WERI-Rb-1 (cell line): ENCODE measurements at regions not wholly inside any gene's neighbourhood (a gene's known extent, or its start where the extent isn't known, plus 50 kb on each side); places are given as distances from the start of the nearest gene placed in this dataset.

Experiments
- DNase-seq: peaks from one replicate; pipeline ENCODE4 v3.0.0-alpha.2; 2020
- H3K27ac ChIP-seq: fragments of 250-450 bp; sonication (Bioruptor Pico); 2 replicates; pipeline ENCODE4 v1.5.1; 2020; ENCODE audit warnings: mild to moderate bottlenecking, moderate library complexity
- H3K27me3 ChIP-seq: fragments of 250-450 bp; sonication (Bioruptor Pico); 2 replicates; pipeline ENCODE4 v1.5.1; 2021; ENCODE audit warnings: mild to moderate bottlenecking, low read depth, moderate library complexity; ENCODE audit not compliant: insufficient read depth, severe bottlenecking
- H3K36me3 ChIP-seq: fragments of 250-450 bp; sonication (Bioruptor Pico); 2 replicates; pipeline ENCODE4 v1.5.1; 2020; ENCODE audit warnings: mild to moderate bottlenecking, moderate library complexity
- H3K4me3 ChIP-seq: 2 replicates; pipeline ENCODE4 v1.5.1; 2011; ENCODE audit warnings: low read depth, mild to moderate bottlenecking, control low read depth, low read length
- H3K9me3 ChIP-seq: fragments of 250-450 bp; sonication (Bioruptor Pico); 2 replicates; pipeline ENCODE4 v1.5.1; 2021; ENCODE audit warnings: mild to moderate bottlenecking, moderate library complexity; ENCODE audit not compliant: severe bottlenecking
- CTCF ChIP-seq: IDR thresholded peaks from 2 replicates; pipeline ENCODE4 v1.5.1; 2011; ENCODE audit warnings: low read depth, mild to moderate bottlenecking, control low read depth, inconsistent platforms, low read length

GRCh38 chr2:111627256-111627655 lies 256.7 kb downstream of the ANAPC1 start:
- TF ChIP-seq CTCF = no peak
- Histone ChIP-seq H3K9me3 (peaks cover 6% of the 10 kb centered on the region), H3K4me3 (no peak overlapping the region), H3K27ac (no peak overlapping the region), H3K36me3 (no peaks in the 10 kb centered on the region), H3K27me3 (peaks cover 60% of the 10 kb centered on the region)
- no peak for DNase-seq

DNA sequence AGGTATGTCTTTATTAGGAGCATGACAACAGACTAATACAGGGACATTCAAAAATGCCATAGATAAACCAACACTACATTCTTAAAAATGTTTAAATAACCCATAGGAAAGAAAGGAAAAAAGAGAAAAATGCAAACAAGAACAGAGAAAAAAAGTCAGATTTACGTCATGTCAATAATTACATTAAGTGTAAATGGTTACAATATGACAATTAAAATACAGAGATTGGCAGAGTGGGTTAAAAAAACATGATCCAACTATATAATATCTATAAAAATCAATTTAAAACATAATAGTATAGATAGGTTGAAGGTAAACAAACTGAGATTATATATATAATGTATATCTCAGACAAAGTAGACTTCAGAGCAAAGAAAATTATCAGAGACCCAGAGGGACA lies 255.8 kb downstream of the ANAPC1 start:
- no peak overlapping the region for H3K27ac ChIP-seq
- no peak for TF ChIP-seq CTCF
- DNase-seq = no peak
- H3K4me3 ChIP-seq = no peak overlapping the region
- H3K36me3 ChIP-seq = no peaks in the 10 kb centered on the region
- peaks cover 62% of the 10 kb centered on the region for H3K27me3 ChIP-seq
- H3K9me3 ChIP-seq = peaks cover 6% of the 10 kb centered on the region

- Histone ChIP-seq H3K27ac (no peak overlapping the region), H3K4me3 (no peak overlapping the region), H3K36me3 (no peaks in the 10 kb centered on the region), H3K27me3 (peaks cover 60% of the 10 kb centered on the region), H3K9me3 (peaks cover 6% of the 10 kb centered on the region)
- no peak for DNase-seq
- no peak for TF ChIP-seq CTCF
Observed at GRCh38 chr2:111629983-111630382, 254.0 kb downstream of the ANAPC1 start.

- Histone ChIP-seq H3K4me3 (no peak overlapping the region), H3K27ac (no peak overlapping the region), H3K36me3 (no peaks in the 10 kb centered on the region), H3K27me3 (peaks cover 56% of the 10 kb centered on the region), H3K9me3 (peaks cover 6% of the 10 kb centered on the region)
- no peak for TF ChIP-seq CTCF
- DNase-seq = no peak
Observed at GRCh38 chr2:111632661-111633060, 251.3 kb downstream of the ANAPC1 start.

- DNase-seq = no peak
- H3K27ac ChIP-seq = no peak overlapping the region
- peaks cover 6% of the 10 kb centered on the region for H3K9me3 ChIP-seq
- no peak overlapping the region for H3K4me3 ChIP-seq
- TF ChIP-seq CTCF = no peak
- no peaks in the 10 kb centered on the region for H3K36me3 ChIP-seq
- peaks cover 54% of the 10 kb centered on the region for H3K27me3 ChIP-seq
Observed at GRCh38 chr2:111633189-111633588, 250.8 kb downstream of the ANAPC1 start.

- no peaks in the 10 kb centered on the region for H3K36me3 ChIP-seq
- no peak overlapping the region for H3K27ac ChIP-seq
- H3K4me3 ChIP-seq = no peak overlapping the region
- TF ChIP-seq CTCF = no peak
- DNase-seq = no peak
- H3K27me3 ChIP-seq = peaks cover 53% of the 10 kb centered on the region
- H3K9me3 ChIP-seq = peaks cover 1% of the 10 kb centered on the region
Observed at GRCh38 chr2:111633643-111634042, 250.3 kb downstream of the ANAPC1 start.
